ENCODE measurements at regions not wholly inside any gene's neighbourhood (a gene's known extent, or its start where the extent isn't known, plus 50 kb on each side); places are given as distances from the start of the nearest gene placed in this dataset.

GRCh38 chr4:20384456-20384855 is 132.8 kb downstream of the SLIT2 start:
- no peak for DNase-seq
- Histone ChIP-seq H3K9me3 (no peaks in the 10 kb centered on the region), H3K27ac (no peak overlapping the region), H3K27me3 (no peaks in the 10 kb centered on the region), H3K4me1 (no peaks in the 10 kb centered on the region), H3K4me3 (no peak overlapping the region), H3K36me3 (no peaks in the 10 kb centered on the region)
- TF ChIP-seq POLR2A (IDR thresholded peaks at IDR 0.05) (no peak), CTCF (IDR thresholded peaks at IDR 0.05) (no peak)
- intact Hi-C loops (cut with DNase I) = no loop called here
- 42 to 48% methylated on average over 5 of the region's 5 CpGs for WGBS, 2 donors

- intact Hi-C loops (cut with DNase I) = no loop called here
- H3K36me3 ChIP-seq = no peaks in the 10 kb centered on the region
- 69 to 76% methylated on average over 2 of the region's 2 CpGs for WGBS, 2 donors
- no peak for TF ChIP-seq CTCF (IDR thresholded peaks at IDR 0.05)
- no peak for TF ChIP-seq POLR2A (IDR thresholded peaks at IDR 0.05)
- no peak for DNase-seq
- H3K4me3 ChIP-seq = no peak overlapping the region
- H3K9me3 ChIP-seq = no peaks in the 10 kb centered on the region
- no peaks in the 10 kb centered on the region for H3K27me3 ChIP-seq
- H3K27ac ChIP-seq = no peak overlapping the region
- H3K4me1 ChIP-seq = no peaks in the 10 kb centered on the region
Measured at GRCh38 chr4:20386001-20386740, 134.5 kb downstream of the SLIT2 start.

- H3K36me3 ChIP-seq = no peaks in the 10 kb centered on the region
- H3K4me3 ChIP-seq = no peak overlapping the region
- no peak overlapping the region for H3K27ac ChIP-seq
- no peaks in the 10 kb centered on the region for H3K27me3 ChIP-seq
- WGBS, 2 donors = 82 to 89% methylated on average over 5 of the region's 5 CpGs
- no peaks in the 10 kb centered on the region for H3K4me1 ChIP-seq
- H3K9me3 ChIP-seq = no peaks in the 10 kb centered on the region
- DNase-seq = no peak
- TF ChIP-seq CTCF (IDR thresholded peaks at IDR 0.05) (no peak), POLR2A (IDR thresholded peaks at IDR 0.05) (no peak)
- intact Hi-C loops (cut with DNase I) = no loop called here
Measured at GRCh38 chr4:20386906-20387305, 135.2 kb downstream of the SLIT2 start.

- H3K4me1 ChIP-seq = no peaks in the 10 kb centered on the region
- no peaks in the 10 kb centered on the region for H3K9me3 ChIP-seq
- H3K27ac ChIP-seq = no peak overlapping the region
- intact Hi-C loops (cut with DNase I) = no loop called here
- no peaks in the 10 kb centered on the region for H3K27me3 ChIP-seq
- no peak for DNase-seq
- no peak for TF ChIP-seq POLR2A (IDR thresholded peaks at IDR 0.05)
- no peak for TF ChIP-seq CTCF (IDR thresholded peaks at IDR 0.05)
- H3K36me3 ChIP-seq = no peaks in the 10 kb centered on the region
- WGBS, 2 donors = 6 to 21% methylated on average over 1 of the region's 1 CpG
- H3K4me3 ChIP-seq = no peak overlapping the region
Measured at GRCh38 chr4:20391198-20391597, 139.5 kb downstream of the SLIT2 start.

- no peak for DNase-seq
- Histone ChIP-seq H3K9me3 (no peaks in the 10 kb centered on the region), H3K4me1 (no peaks in the 10 kb centered on the region), H3K27me3 (no peaks in the 10 kb centered on the region), H3K4me3 (no peak overlapping the region), H3K36me3 (no peaks in the 10 kb centered on the region), H3K27ac (no peak overlapping the region)
- intact Hi-C loops (cut with DNase I) = no loop called here
- TF ChIP-seq POLR2A (IDR thresholded peaks at IDR 0.05) (no peak), CTCF (IDR thresholded peaks at IDR 0.05) (no peak)
- 75 to 88% methylated on average over 5 of the region's 5 CpGs for WGBS, 2 donors
Measured at GRCh38 chr4:20391912-20392311, 140.2 kb downstream of the SLIT2 start.
